ENCODE measurements at regions not wholly inside any gene's neighbourhood (a gene's known extent, or its start where the extent isn't known, plus 50 kb on each side); places are given as distances from the start of the nearest gene placed in this dataset.

GRCh38 chr6:6758915-6759654, 170.6 kb downstream of the LY86 start (continued):
- no peak for TF ChIP-seq SMARCC2 (IDR thresholded peaks at IDR 0.05; ENCODE audit: low read depth)
- no peak for TF ChIP-seq GTF2B (IDR thresholded peaks at IDR 0.05; ENCODE audit: extremely low read depth, insufficient read length)
- no peak for TF ChIP-seq TFAM (CRISPR knock-in tag; conservative IDR thresholded peaks at IDR 0.05)
- no peak for TF ChIP-seq NCOA2 (IDR thresholded peaks at IDR 0.05; ENCODE audit: partially characterized antibody in 2 of 2)
- TF ChIP-seq CBX5 (IDR thresholded peaks at IDR 0.05; ENCODE audit: borderline replicate concordance, low read depth) = no peak
- no peak for TF ChIP-seq EP400 (IDR thresholded peaks at IDR 0.05)
- no peak for TF ChIP-seq NRF1 (conservative IDR thresholded peaks at IDR 0.05 in 1 of 2, IDR thresholded peaks at IDR 0.05 in 1 of 2)
- no peak for TF ChIP-seq RBFOX2 (IDR thresholded peaks at IDR 0.05; ENCODE audit: low read depth, low read length)
- TF ChIP-seq KAT7 (CRISPR knock-in tag; IDR thresholded peaks at IDR 0.05; ENCODE audit: borderline replicate concordance) = no peak
- no peak for TF ChIP-seq ZNF76 (CRISPR knock-in tag; IDR thresholded peaks at IDR 0.05; ENCODE audit: borderline replicate concordance)
- no peak for TF ChIP-seq SAFB2 (IDR thresholded peaks at IDR 0.05; ENCODE audit: borderline replicate concordance, low read depth, low read length, severe bottlenecking)
- TF ChIP-seq, protein P1, sequence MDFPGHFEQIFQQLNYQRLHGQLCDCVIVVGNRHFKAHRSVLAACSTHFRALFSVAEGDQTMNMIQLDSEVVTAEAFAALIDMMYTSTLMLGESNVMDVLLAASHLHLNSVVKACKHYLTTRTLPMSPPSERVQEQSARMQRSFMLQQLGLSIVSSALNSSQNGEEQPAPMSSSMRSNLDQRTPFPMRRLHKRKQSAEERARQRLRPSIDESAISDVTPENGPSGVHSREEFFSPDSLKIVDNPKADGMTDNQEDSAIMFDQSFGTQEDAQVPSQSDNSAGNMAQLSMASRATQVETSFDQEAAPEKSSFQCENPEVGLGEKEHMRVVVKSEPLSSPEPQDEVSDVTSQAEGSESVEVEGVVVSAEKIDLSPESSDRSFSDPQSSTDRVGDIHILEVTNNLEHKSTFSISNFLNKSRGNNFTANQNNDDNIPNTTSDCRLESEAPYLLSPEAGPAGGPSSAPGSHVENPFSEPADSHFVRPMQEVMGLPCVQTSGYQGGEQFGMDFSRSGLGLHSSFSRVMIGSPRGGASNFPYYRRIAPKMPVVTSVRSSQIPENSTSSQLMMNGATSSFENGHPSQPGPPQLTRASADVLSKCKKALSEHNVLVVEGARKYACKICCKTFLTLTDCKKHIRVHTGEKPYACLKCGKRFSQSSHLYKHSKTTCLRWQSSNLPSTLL (IDR thresholded peaks at IDR 0.05) = no peak
- TF ChIP-seq TAF7 (tag; IDR thresholded peaks at IDR 0.05) = no peak
- no peak for TF ChIP-seq MYNN (IDR thresholded peaks at IDR 0.05)
- no peak for TF ChIP-seq MYNN (CRISPR knock-in tag; IDR thresholded peaks at IDR 0.05)
- no peak for TF ChIP-seq XRCC5 (IDR thresholded peaks at IDR 0.05; ENCODE audit: low read depth, low read length)
- TF ChIP-seq E2F4 (CRISPR knock-in tag; IDR thresholded peaks at IDR 0.05; ENCODE audit: low read depth) = no peak
- TF ChIP-seq, protein P2, sequence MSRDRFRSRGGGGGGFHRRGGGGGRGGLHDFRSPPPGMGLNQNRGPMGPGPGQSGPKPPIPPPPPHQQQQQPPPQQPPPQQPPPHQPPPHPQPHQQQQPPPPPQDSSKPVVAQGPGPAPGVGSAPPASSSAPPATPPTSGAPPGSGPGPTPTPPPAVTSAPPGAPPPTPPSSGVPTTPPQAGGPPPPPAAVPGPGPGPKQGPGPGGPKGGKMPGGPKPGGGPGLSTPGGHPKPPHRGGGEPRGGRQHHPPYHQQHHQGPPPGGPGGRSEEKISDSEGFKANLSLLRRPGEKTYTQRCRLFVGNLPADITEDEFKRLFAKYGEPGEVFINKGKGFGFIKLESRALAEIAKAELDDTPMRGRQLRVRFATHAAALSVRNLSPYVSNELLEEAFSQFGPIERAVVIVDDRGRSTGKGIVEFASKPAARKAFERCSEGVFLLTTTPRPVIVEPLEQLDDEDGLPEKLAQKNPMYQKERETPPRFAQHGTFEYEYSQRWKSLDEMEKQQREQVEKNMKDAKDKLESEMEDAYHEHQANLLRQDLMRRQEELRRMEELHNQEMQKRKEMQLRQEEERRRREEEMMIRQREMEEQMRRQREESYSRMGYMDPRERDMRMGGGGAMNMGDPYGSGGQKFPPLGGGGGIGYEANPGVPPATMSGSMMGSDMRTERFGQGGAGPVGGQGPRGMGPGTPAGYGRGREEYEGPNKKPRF (IDR thresholded peaks at IDR 0.05; ENCODE audit: low read depth, low read length) = no peak
- 0 out of 2 replicates have a peak, but pooled peaks have one; percentile 23 for TF ChIP-seq ZBTB1 (CRISPR knock-in tag; IDR thresholded peaks at IDR 0.05; ENCODE audit: borderline replicate concordance, low read depth)
- TF ChIP-seq TAF15 (IDR thresholded peaks at IDR 0.05; ENCODE audit: low read depth, low read length) = no peak
- no peak for TF ChIP-seq ATF4 (CRISPR knock-in tag; IDR thresholded peaks at IDR 0.05)
- no peak for TF ChIP-seq PURB (CRISPR knock-in tag; IDR thresholded peaks at IDR 0.05; ENCODE audit: low read depth)

Data from K562 (cell line).